ENCODE measurements at regions not wholly inside any gene's neighbourhood (a gene's known extent, or its start where the extent isn't known, plus 50 kb on each side); places are given as distances from the start of the nearest gene placed in this dataset.

DNA sequence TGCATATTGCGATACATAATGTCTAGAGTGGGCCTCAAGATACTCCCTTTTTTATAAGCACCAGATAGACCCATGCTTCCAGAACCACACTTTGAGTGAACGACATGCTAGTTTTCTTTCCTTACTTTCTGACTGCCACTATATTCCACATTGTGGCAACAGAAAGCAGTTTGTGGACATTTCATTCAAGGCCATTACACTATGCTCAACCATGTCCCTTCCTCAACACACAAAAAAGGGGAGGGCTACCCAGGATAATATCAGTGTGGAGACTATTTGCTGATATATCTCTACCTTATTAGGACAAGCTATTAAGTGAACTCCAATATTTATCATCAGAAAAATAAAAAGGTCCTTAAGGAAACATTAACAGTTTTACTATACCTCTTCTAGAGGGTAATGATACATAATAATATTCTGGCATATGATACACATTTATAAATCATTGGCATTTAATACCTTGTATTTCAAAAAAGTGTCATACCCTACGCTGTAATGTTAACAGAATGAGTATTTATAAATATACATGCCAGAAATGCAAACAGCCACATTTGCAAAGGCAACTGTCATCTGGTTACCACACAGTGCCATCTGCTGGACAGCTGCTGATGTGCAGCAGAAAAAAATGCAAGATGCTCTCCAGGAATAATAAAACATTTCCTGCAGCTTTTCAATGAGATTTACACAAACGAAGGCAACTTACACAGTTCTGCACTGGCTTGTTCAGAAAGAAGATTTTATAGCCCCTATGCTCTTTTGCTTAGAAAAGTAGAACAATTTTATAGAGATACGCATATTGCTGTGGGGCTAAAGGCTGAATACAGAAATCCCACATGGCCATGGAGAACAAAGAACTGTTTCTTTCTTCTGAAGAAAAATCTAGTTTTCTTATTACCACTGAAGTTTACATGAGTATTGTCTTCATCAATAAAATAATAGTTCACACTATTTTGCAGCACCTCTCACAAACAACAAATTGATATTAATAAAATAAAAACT lies 182.2 kb upstream of the GRIP1 start:
- TF ChIP-seq, protein P1, sequence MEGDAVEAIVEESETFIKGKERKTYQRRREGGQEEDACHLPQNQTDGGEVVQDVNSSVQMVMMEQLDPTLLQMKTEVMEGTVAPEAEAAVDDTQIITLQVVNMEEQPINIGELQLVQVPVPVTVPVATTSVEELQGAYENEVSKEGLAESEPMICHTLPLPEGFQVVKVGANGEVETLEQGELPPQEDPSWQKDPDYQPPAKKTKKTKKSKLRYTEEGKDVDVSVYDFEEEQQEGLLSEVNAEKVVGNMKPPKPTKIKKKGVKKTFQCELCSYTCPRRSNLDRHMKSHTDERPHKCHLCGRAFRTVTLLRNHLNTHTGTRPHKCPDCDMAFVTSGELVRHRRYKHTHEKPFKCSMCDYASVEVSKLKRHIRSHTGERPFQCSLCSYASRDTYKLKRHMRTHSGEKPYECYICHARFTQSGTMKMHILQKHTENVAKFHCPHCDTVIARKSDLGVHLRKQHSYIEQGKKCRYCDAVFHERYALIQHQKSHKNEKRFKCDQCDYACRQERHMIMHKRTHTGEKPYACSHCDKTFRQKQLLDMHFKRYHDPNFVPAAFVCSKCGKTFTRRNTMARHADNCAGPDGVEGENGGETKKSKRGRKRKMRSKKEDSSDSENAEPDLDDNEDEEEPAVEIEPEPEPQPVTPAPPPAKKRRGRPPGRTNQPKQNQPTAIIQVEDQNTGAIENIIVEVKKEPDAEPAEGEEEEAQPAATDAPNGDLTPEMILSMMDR (IDR thresholded peaks at IDR 0.05): peak; percentile 60 to 68 (median 63)
- TF ChIP-seq POLR2A (IDR thresholded peaks at IDR 0.05): no peak
- TF ChIP-seq POLR2AphosphoS5 (IDR thresholded peaks at IDR 0.05; ENCODE audit: insufficient read depth in 1 of 2, low read depth in 1 of 2): no peak

Measured in vagina (tissue), 2 donors.